CD4-positive, CD25-positive, alpha-beta regulatory T cell (primary cell): ENCODE measurements at regions not wholly inside any gene's neighbourhood (a gene's known extent, or its start where the extent isn't known, plus 50 kb on each side); places are given as distances from the start of the nearest gene placed in this dataset.
"Not testable (repeated sequence)": the region's sequence is repeated elsewhere in the genome, so short reads cannot be mapped to it uniquely, and the experiment has no call there.

Source experiments
- ATAC-seq, 2 donors: fragments of 150-1000 bp; cut with Tn5 transposase; one replicate each; pipeline ENCODE4 v1.10.0; 2021; ENCODE audit warnings: low read depth in 2 of 2, moderate number of reproducible peaks in 2 of 2, moderate library complexity in 1 of 2
- DNase-seq, 3 donors: peaks; one replicate each; pipeline versions ENCODE4 v3.0.0 to v3.0.0-alpha.2; 2012 to 2022; ENCODE audit warnings: mixed read lengths in 1 of 3
- H3K27ac ChIP-seq: one replicate; pipeline ENCODE4 v1.7.0; 2013; ENCODE audit warnings: mild to moderate bottlenecking, low read length; ENCODE audit not compliant: insufficient read depth, poor library complexity, severe bottlenecking
- H3K27me3 ChIP-seq: one replicate; pipeline ENCODE4 v1.7.0; 2013; ENCODE audit warnings: low read length; ENCODE audit not compliant: control insufficient read depth, insufficient read depth
- H3K36me3 ChIP-seq: one replicate; pipeline ENCODE4 v1.7.0; 2013; ENCODE audit warnings: mild to moderate bottlenecking, low read length, moderate library complexity; ENCODE audit not compliant: control insufficient read depth, insufficient read depth
- H3K4me1 ChIP-seq: 2 replicates; pipeline ENCODE4 v1.7.0; 2013; ENCODE audit warnings: mild to moderate bottlenecking, low read length; ENCODE audit not compliant: insufficient read depth, control insufficient read depth, poor library complexity, severe bottlenecking
- H3K4me3 ChIP-seq: one replicate; pipeline ENCODE4 v1.7.0; 2013; ENCODE audit warnings: low read depth, mild to moderate bottlenecking, low read length, moderate library complexity
- H3K9me3 ChIP-seq, 2 experiments: 1 replicate in 1 of 2; 2 replicates in 1 of 2; pipeline ENCODE4 v1.7.0; 2013; ENCODE audit warnings: low read length in 2 of 2, mild to moderate bottlenecking in 1 of 2, moderate library complexity in 1 of 2; ENCODE audit not compliant: control insufficient read depth in 2 of 2
- H3K27ac Mint-ChIP-seq, 3 donors: one replicate each; pipeline ENCODE4 v1.8.0; 2020 to 2022; ENCODE audit warnings: mild to moderate bottlenecking in 3 of 3, mixed read lengths in 3 of 3, moderate library complexity in 2 of 3
- H3K27me3 Mint-ChIP-seq: one replicate; pipeline ENCODE4 v1.8.0; 2022; ENCODE audit warnings: mild to moderate bottlenecking, mixed read lengths
- H3K36me3 Mint-ChIP-seq: one replicate; pipeline ENCODE4 v1.8.0; 2020; ENCODE audit warnings: mixed read lengths
- H3K4me1 Mint-ChIP-seq, 4 donors: one replicate each; pipeline ENCODE4 v1.8.0; 2020 to 2022; ENCODE audit warnings: mixed read lengths in 4 of 4, mild to moderate bottlenecking in 1 of 4
- H3K4me3 Mint-ChIP-seq, 4 donors: one replicate each; pipeline ENCODE4 v1.8.0; 2020 to 2022; ENCODE audit warnings: mild to moderate bottlenecking in 4 of 4, mixed read lengths in 4 of 4, moderate library complexity in 3 of 4
- H3K9me3 Mint-ChIP-seq, 7 donors: one replicate each; pipeline ENCODE4 v1.8.0; 2020 to 2022; ENCODE audit warnings: mixed read lengths in 7 of 7, mild to moderate bottlenecking in 3 of 7, moderate library complexity in 2 of 7

DNA sequence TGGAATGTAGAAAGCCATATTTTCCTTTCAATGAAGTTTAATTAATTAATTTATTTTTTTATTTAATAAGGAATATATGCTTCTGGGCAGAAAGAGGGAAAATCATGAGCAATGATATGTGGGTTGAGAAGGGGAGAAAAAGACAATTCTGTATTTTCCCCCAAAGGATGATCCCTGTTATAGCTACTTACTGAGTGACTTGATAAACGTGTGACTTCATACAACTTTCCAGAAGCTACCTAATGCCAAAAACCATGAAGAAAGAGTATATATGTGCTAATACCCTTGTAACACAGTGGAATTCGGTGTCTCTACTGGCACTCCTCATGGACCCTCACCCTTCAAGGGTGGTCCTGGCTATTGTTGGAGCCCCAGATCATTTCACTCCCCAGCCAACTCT is 335.0 kb upstream of the KLF4 start:
- no peaks in the 10 kb centered on the region for H3K4me1 Mint-ChIP-seq
- Histone ChIP-seq H3K27ac (no peak overlapping the region), H3K4me1 (no peaks in the 10 kb centered on the region), H3K27me3 (no peaks in the 10 kb centered on the region), H3K9me3 (no peaks in the 10 kb centered on the region), H3K36me3 (no peaks in the 10 kb centered on the region), H3K4me3 (no peak overlapping the region)
- DNase-seq (no peak), ATAC-seq (no peak)
- H3K27ac Mint-ChIP-seq: no peak overlapping the region
- H3K9me3 Mint-ChIP-seq: peaks cover 0 to 5% (median 4%) of the 10 kb centered on the region in 7 donors
- H3K27me3 Mint-ChIP-seq: no peaks in the 10 kb centered on the region
- H3K36me3 Mint-ChIP-seq: no peaks in the 10 kb centered on the region
- no peak overlapping the region for H3K4me3 Mint-ChIP-seq

DNA sequence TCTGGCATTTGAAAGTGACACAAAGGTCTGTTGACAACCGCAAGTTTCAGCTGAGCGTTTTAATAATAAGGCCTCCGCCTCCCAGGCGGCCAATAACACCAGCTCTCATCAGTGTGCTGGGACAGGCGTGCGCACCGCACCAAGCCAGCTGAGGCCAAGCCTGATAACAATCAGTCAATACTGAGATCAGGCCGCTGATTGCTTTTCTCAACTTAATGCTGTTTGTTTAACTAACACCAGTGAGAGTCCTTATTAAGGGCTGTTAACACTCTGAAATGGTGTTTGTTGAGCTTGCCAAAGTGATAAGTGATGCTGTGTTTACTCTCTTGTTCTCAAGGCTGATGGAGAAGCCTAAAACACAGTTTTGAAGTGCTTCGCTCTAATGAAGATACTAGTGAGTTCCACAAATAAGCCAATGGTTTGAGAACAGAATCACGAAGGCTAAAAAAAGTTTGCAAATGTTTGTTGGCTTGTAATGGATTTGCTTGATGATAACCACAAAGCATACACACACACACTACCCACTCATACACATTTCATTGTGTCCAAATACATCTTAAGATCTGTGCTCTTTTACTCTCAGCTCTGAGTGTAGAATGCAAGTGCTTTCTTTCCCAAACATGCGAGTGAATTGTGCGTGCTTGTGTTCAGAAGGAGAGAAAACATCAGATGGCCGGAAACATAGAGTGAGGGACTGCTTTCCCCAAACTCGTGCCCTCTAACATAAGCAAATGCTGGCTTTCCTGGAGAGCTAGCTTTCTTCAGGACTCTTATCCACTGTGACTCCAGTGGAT is 330.4 kb upstream of the KLF4 start:
- DNase-seq (no peak), ATAC-seq (no peak)
- peak overlapping the region in 1 of 3 donors; percentile 53 for H3K27ac Mint-ChIP-seq
- no peaks in the 10 kb centered on the region for H3K36me3 ChIP-seq
- H3K27me3 Mint-ChIP-seq: no peaks in the 10 kb centered on the region
- no peaks in the 10 kb centered on the region for H3K4me1 Mint-ChIP-seq
- H3K4me1 ChIP-seq: no peaks in the 10 kb centered on the region
- H3K4me3 Mint-ChIP-seq: no peak overlapping the region
- no peaks in the 10 kb centered on the region for H3K36me3 Mint-ChIP-seq
- H3K9me3 ChIP-seq: no peaks in the 10 kb centered on the region
- no peak overlapping the region for H3K4me3 ChIP-seq
- peaks cover 0 to 8% (median 0%) of the 10 kb centered on the region in 7 donors for H3K9me3 Mint-ChIP-seq
- H3K27ac ChIP-seq: no peak overlapping the region
- H3K27me3 ChIP-seq: no peaks in the 10 kb centered on the region

DNA sequence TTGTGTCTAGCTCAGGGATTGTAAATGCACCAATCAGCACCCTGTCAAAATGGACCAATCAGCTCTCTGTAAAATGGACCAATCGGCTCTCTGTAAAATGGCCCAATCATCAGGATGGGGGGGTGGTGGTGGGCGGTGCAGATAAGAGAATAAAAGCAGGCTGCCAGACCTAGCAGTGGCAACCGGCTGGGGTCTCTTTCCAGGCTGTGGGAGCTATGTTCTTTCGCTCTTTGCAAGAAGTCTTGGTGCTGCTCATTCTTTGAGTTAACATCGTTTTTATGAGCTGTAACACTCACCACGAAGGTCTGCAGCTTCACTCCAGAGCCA is 328.9 kb upstream of the KLF4 start:
- not testable (repeated sequence) for ATAC-seq, H3K9me3 Mint-ChIP-seq, H3K27me3 ChIP-seq, H3K4me3 ChIP-seq, H3K9me3 ChIP-seq, H3K27ac Mint-ChIP-seq, H3K4me3 Mint-ChIP-seq, H3K4me1 Mint-ChIP-seq, H3K36me3 ChIP-seq, H3K27ac ChIP-seq, H3K27me3 Mint-ChIP-seq, H3K4me1 ChIP-seq, DNase-seq, H3K36me3 Mint-ChIP-seq

DNA sequence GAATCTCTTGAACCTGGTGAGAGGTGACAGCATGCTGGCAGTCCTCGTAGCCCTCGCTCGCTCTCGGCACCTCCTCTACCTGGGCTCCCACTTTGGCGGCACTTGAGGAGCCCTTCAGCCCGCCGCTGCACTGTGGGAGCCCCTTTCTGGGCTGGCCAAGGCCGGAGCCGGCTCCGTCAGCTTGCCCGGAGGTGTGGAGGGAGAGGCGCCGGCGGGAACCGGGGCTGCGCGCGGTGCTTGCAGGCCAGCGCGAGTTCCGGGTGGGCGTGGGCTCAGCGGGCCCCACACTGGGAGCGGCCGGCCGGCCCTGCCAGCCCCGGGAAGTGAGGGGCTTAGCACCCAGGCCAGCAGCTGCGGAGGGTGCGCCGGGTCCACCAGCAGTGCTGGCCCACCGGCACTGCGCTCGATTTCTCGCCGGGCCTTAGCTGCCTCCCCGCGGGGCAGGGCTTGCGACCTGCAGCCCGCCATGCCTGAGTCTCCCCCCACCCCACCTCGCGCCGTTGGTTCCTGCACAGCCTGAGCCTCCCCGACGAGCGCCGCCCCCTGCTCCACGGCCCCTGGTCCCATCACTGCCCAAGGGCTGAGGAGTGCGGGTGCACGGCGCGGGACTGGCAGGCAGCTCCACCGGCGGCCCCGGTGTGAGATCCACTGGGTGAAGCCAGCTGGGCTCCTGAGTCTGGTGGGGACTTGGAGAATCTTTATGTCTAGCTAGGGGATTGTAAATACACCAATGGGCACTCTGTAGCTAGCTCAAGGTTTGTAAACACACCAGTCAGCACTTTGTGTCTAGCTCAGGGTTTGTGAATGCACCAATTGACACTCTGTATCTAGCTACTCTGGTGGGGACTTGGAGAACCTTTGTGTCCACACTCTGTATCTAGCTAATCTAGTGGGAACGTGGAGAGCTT is 328.3 kb upstream of the KLF4 start:
- not testable (repeated sequence) for H3K4me3 ChIP-seq

DNA sequence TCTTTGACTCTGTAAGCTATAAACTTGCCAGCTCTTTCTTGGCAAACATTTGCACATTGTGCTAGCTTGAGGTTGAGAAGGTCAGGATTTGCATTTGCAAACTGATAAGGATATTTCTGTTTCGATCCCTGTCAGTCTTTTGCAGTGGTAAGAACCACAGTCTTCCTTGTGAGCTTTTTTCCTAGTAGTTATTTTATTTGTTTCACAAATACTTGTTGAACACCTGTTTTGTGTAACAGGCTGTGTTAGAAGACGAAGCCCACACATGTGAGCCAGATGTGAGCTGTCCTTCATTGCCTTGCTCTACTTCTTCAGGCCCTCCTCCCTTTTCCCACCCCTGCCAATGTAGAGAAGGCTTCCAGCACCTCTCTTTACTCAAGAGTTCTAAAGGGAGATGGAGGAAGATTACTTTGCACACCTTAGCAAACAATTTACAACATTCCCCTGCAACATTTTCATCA is 327.0 kb upstream of the KLF4 start:
- Mint-ChIP-seq H3K27ac (no peak overlapping the region), H3K9me3 (peaks cover 0 to 8% (median 2%) of the 10 kb centered on the region in 7 donors), H3K4me3 (no peak overlapping the region), H3K4me1 (peaks cover 0 to 2% (median 0%) of the 10 kb centered on the region in 4 donors), H3K27me3 (no peaks in the 10 kb centered on the region), H3K36me3 (no peaks in the 10 kb centered on the region)
- Histone ChIP-seq H3K4me3 (no peak overlapping the region), H3K27me3 (no peaks in the 10 kb centered on the region), H3K27ac (no peak overlapping the region), H3K9me3 (peaks cover 0 to 4% of the 10 kb centered on the region in 2 experiments), H3K4me1 (no peaks in the 10 kb centered on the region), H3K36me3 (no peaks in the 10 kb centered on the region)
- DNase-seq (no peak), ATAC-seq (no peak)

More for the DNA sequence above, 328.3 kb upstream of the KLF4 start:
- H3K27ac ChIP-seq, DNase-seq, H3K9me3 ChIP-seq, H3K4me1 ChIP-seq, H3K4me3 Mint-ChIP-seq, H3K9me3 Mint-ChIP-seq, H3K36me3 Mint-ChIP-seq, H3K4me1 Mint-ChIP-seq, H3K27me3 ChIP-seq, H3K27ac Mint-ChIP-seq, ATAC-seq, H3K27me3 Mint-ChIP-seq, H3K36me3 ChIP-seq: not testable (repeated sequence)

DNA sequence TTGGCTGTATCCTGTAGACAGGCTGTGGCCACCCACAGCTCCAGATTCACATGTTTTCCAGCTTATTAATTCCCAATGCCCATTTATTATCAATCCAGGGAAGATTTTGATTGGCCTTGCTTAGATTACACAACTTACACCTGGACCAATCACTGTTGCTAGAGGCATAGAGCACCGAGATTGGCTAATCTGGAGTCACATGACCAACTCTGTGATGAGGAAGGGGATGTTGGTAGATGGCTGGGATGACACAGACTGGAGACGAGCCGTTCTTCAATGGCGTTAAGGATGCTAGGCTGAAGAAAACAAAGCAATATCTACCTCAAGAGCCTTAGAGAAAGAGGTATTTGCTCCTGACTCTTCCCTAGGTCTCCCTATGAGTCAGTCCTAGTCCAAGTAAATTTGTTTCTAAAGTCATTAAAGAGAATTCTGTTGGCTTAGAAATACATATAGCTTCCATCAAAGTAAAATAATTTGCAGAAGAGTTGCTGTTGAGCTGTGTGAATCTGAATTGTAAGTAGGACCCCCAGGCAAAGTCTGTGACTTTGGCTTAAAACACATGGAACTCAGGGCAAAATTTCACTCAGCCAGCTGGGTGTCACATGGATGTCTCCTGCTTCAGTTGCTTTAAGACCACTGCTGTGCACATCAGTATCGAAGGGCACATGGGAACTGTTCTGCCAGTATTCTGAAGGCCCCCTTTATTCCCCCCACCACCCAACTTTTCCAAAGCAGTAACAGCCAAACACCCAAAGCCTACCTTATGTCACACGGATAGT is 326.4 kb upstream of the KLF4 start:
- no peak overlapping the region for H3K4me3 ChIP-seq
- H3K36me3 Mint-ChIP-seq: no peaks in the 10 kb centered on the region
- no peak overlapping the region for H3K27ac Mint-ChIP-seq
- no peaks in the 10 kb centered on the region for H3K27me3 ChIP-seq
- H3K4me1 Mint-ChIP-seq: peaks cover 0 to 2% (median 0%) of the 10 kb centered on the region in 4 donors
- ATAC-seq (no peak), DNase-seq (no peak)
- H3K27ac ChIP-seq: no peak overlapping the region
- H3K9me3 ChIP-seq: peaks cover 0 to 4% of the 10 kb centered on the region in 2 experiments
- H3K4me3 Mint-ChIP-seq: no peak overlapping the region
- no peaks in the 10 kb centered on the region for H3K36me3 ChIP-seq
- no peaks in the 10 kb centered on the region for H3K27me3 Mint-ChIP-seq
- H3K4me1 ChIP-seq: no peaks in the 10 kb centered on the region
- peaks cover 0 to 8% (median 3%) of the 10 kb centered on the region in 7 donors for H3K9me3 Mint-ChIP-seq

DNA sequence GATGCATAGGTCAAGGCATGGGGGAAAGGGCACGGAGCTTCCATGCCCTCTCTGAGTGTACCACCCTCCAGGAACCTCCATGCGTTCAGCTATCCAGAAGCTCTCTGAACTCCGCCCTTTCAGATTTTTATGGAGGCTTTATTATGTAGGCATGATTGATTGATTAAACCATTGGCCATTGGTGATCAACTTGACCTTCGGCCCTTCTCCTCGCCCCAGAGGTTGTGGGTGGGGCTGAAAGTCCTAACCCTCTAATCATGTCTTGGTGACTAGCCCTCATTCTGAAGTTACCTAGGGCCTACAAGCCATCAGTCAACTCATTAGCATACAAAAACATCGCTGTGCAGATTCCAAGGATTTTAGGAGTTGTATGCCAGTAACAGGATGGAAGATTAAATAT is 323.7 kb upstream of the KLF4 start:
- Mint-ChIP-seq H3K9me3 (peaks cover 0 to 9% (median 2%) of the 10 kb centered on the region in 7 donors), H3K4me3 (no peak overlapping the region), H3K4me1 (peaks cover 0 to 2% (median 0%) of the 10 kb centered on the region in 4 donors), H3K27me3 (no peaks in the 10 kb centered on the region), H3K36me3 (no peaks in the 10 kb centered on the region), H3K27ac (no peak overlapping the region)
- H3K36me3 ChIP-seq: no peaks in the 10 kb centered on the region
- H3K4me3 ChIP-seq: no peak overlapping the region
- peaks cover 0 to 4% of the 10 kb centered on the region in 2 experiments for H3K9me3 ChIP-seq
- DNase-seq (no peak), ATAC-seq (no peak)
- H3K27ac ChIP-seq: no peak overlapping the region
- no peaks in the 10 kb centered on the region for H3K4me1 ChIP-seq
- no peaks in the 10 kb centered on the region for H3K27me3 ChIP-seq
